Fibroblast of villous mesenchyme (primary cell): ENCODE measurements at regions not wholly inside any gene's neighbourhood (a gene's known extent, or its start where the extent isn't known, plus 50 kb on each side); places are given as distances from the start of the nearest gene placed in this dataset.

Experiments used
- DNase-seq: peaks from one replicate; pipeline ENCODE4 v3.0.0-alpha.2; 2010; ENCODE audit warnings: low read depth
- H3K4me3 ChIP-seq: 2 replicates; pipeline ENCODE4 v1.5.1; 2011; ENCODE audit warnings: low read depth, mild to moderate bottlenecking, low read length
- TF ChIP-seq, protein P1 (sequence below): IDR thresholded peaks from 2 replicates; pipeline ENCODE4 v1.5.1; 2012; ENCODE audit warnings: low read depth, mild to moderate bottlenecking, low read length; ENCODE audit not compliant: insufficient read depth

DNA sequence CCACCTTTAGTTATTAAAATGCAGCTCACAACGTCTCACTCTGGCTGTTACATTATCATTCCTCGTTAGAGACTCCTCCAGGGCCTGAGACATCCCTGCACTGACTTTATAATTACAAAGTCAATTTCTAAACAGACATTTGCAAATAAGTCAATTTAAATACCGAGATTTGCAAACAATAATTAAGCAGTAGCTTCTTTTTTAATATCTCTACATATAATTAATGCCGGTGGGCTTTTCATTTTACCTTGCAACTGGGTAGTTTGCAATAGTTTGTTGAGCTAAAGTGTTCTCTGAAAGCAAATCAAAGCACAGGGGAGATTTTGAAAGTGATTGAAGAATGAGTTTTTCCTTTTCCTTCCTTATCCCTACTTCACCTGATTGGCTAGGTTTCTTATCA, 154.4 kb downstream of the TLR4 start:
- TF ChIP-seq, protein P1, sequence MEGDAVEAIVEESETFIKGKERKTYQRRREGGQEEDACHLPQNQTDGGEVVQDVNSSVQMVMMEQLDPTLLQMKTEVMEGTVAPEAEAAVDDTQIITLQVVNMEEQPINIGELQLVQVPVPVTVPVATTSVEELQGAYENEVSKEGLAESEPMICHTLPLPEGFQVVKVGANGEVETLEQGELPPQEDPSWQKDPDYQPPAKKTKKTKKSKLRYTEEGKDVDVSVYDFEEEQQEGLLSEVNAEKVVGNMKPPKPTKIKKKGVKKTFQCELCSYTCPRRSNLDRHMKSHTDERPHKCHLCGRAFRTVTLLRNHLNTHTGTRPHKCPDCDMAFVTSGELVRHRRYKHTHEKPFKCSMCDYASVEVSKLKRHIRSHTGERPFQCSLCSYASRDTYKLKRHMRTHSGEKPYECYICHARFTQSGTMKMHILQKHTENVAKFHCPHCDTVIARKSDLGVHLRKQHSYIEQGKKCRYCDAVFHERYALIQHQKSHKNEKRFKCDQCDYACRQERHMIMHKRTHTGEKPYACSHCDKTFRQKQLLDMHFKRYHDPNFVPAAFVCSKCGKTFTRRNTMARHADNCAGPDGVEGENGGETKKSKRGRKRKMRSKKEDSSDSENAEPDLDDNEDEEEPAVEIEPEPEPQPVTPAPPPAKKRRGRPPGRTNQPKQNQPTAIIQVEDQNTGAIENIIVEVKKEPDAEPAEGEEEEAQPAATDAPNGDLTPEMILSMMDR: no peak
- no peak overlapping the region for H3K4me3 ChIP-seq
- DNase-seq: no peak

DNA sequence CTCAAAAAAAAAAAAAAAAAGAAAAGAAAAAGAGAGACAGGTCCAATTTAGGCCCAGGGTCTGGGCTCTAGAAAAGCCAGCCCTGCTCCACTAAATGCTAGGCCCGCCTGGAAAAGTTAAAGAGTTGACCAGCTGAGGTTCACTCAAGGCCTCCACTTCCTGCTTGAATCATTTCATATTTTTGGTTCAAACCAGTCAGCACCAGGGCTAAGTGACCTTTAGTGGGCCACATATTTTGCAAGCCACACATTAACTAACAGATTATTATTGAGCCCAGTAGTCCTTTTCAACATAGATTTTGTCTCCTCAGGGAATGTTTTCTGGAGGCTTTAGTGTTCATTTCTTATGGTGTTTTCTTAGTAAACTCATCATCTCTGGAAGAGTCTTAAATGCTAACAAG, 156.6 kb downstream of the TLR4 start:
- TF ChIP-seq, protein P1: no peak
- no peak for DNase-seq
- no peak overlapping the region for H3K4me3 ChIP-seq

DNA sequence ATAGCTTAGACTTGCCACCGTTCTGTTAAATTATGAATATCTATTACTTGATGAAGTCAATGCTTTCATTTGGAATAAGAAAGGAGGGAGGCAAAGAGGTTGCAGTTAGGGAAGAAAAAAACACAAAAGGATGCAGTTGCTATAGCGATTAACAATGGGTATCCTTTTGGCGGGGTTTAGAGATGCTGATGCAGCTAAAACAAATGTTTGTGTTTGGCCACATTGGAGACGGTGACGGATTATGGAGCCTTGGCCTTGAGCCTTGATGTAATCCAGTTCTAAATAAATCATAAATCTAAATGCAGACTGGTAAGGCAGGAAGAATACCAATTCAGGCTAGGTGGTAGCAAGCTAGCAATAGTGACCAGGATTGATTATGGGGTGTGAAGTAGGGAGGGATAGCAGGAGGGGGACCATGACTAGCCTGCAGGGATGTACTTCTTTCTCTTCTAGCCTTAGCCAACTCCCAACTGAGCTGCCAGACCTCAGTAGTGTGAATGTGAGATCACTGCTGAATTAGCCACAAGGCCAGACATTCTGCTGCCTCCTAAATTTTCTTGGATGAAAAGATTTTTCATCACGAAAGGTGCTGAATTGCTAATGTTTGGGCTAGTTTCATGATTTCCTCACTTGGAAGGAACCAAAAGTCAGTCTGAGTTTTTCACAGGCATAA, 160.3 kb downstream of the TLR4 start:
- H3K4me3 ChIP-seq: no peak overlapping the region
- TF ChIP-seq, protein P1: no peak
- no peak for DNase-seq

DNA sequence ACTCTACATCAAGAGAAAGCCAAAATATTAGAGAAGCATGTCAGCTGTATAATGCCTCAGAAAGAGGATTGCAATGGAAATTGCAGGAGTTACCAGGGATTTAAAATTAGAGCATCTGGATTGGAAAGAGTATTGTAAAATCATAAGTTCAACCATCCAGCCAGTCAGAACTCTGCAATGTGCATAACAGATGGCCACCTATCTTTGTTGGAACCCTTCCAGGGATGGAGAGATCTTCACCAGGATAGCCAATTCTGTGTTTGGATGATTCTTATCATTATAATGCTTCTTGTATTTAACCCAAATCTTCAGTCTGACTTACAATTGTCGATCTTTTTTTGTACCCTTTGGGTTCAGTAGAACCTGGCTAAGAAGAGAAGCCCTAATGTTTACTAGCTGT, 164.4 kb downstream of the TLR4 start:
- no peak overlapping the region for H3K4me3 ChIP-seq
- TF ChIP-seq, protein P1: no peak
- no peak for DNase-seq

DNA sequence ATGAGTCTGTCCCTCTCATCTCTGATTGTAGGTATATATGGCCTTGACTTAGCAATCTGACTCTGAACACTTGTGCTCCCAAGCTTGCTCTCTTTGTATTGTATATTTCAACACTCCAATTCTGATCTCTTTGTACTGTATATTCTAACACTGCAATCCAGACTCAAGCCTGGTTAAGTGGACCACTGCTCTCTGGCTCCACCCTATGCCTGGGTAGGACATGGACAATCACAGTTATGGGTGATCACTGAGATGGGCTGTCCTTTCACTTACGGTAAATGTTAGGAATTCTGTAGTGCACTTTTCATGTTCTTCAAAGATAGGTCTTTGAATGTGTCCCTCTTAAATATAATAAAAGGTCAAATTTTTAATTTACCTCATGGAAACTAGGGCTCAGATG, 165.1 kb downstream of the TLR4 start:
- TF ChIP-seq, protein P1: no peak
- no peak for DNase-seq
- H3K4me3 ChIP-seq: no peak overlapping the region

DNA sequence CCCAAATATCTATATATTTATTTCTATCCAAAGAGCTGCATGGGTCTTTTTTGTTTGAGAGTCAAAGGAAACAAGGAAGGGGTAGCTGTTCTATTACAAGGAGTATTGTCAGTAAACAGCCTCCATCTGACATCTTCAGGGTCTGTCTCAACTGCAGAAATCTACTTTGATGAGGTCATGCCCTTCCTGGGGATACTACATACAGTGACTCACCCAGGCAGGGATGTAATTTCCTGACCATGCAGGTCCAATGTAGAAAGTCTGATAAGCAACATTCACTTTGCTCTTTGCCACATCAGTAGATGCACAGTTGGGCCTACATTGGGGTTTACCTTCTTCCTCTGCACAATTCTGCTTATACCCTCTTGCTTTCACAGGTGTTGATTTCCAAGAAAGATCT, 165.5 kb downstream of the TLR4 start:
- no peak overlapping the region for H3K4me3 ChIP-seq
- TF ChIP-seq, protein P1: no peak
- no peak for DNase-seq

DNA sequence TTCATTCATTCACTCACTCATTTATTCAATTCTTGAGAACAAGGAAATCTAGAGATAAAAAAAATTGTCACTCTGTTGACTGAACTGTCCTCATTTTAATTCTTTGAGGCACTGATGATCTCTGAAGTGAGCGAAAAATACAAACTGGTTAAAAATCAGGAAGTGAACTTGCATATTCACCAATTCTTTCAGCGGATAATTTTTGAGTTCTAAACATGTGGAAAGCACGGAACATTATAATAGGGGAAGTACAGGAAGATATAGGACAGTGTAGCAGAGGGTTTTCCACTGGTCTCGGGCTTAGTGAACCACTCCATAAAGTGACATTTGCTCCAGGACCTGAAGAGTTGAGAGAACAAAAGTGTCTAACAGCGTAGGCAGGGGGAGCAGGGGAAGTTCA, 169.5 kb downstream of the TLR4 start:
- H3K4me3 ChIP-seq: no peak overlapping the region
- TF ChIP-seq, protein P1: no peak
- DNase-seq: no peak
